Activated CD4-positive, alpha-beta T cell treated with anti-CD3 and anti-CD28 coated beads, Interleukin-2, amount 50 U/mL, for 16 hours (primary cell): ENCODE measurements at regions not wholly inside any gene's neighbourhood (a gene's known extent, or its start where the extent isn't known, plus 50 kb on each side); places are given as distances from the start of the nearest gene placed in this dataset.
"Not testable (repeated sequence)": the region's sequence is repeated elsewhere in the genome, so short reads cannot be mapped to it uniquely, and the experiment has no call there.

Experiments
- DNase-seq: peaks from one replicate; pipeline ENCODE4 v3.0.0-alpha.2; 2020

DNA sequence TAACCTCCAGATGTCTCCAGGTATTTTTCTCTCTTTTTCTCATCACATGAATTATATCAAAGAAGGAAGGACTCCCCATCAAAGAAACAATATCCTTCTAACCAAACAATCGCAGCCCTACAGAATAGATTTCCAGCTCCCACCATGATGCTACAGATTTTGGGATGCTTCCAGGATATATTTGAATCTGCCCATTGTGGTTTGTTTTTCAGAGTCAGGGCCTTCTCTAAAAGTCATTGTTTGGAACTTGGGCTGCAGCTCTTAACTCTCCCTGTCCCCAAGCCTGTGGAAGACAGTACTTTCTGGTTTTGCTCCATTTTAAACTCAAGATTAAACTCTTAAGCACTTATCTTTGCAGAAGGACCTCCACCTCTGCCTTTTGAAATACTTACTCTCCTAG lies 223.2 kb downstream of the PMAIP1 start:
- no peak for DNase-seq

GRCh38 chr18:60122339-60122738 lies 222.5 kb downstream of the PMAIP1 start:
- no peak for DNase-seq

GRCh38 chr18:60120231-60120750 lies 220.5 kb downstream of the PMAIP1 start:
- DNase-seq: no peak

GRCh38 chr18:60117321-60117720 lies 217.5 kb downstream of the PMAIP1 start:
- DNase-seq: no peak

GRCh38 chr18:60113396-60113795 lies 213.6 kb downstream of the PMAIP1 start:
- DNase-seq: no peak

DNA sequence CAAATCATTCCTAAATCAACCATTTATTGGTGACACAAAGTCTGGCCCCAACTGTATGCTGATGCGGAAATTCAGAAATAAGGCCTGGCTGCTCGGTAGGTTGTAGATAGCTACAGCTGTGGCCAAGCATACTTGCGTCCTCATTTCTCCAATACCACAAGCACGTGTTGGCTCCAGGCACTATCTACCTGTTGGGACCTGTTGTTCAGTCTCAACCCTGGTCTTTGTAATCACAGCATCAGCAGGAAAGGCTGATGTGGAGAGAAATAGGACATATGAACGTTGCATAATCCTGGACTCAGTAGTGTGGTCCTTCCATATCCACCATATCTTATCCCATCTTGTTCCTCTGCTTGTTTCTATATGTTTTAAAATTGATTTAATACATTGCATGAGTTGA lies 212.6 kb downstream of the PMAIP1 start:
- no peak for DNase-seq

GRCh38 chr18:60111525-60111924 lies 211.7 kb downstream of the PMAIP1 start:
- DNase-seq: no peak

- DNase-seq: no peak
Observed at GRCh38 chr18:60110836-60111235, 211.0 kb downstream of the PMAIP1 start.

DNA sequence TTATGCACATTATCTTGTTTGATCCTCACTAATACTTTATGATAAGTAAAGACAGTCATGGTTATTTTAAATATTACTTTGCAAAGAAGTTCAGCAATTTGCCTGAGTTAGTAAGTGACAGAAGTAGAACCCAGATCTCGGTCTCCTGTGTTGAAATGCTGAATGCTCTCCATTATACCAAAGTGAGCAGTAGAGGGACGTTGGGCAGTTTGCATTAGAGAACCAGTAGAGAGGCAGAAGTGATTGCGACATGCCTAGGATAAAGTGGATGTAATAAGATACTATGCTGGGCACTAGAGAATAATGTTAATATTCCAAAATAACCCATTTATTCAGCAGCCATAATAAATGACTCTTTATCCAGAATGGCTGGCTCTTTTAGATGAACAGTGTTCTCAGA lies 201.0 kb downstream of the PMAIP1 start:
- DNase-seq: no peak

- no peak for DNase-seq
Observed at GRCh38 chr18:60099709-60100108, 199.9 kb downstream of the PMAIP1 start.

DNA sequence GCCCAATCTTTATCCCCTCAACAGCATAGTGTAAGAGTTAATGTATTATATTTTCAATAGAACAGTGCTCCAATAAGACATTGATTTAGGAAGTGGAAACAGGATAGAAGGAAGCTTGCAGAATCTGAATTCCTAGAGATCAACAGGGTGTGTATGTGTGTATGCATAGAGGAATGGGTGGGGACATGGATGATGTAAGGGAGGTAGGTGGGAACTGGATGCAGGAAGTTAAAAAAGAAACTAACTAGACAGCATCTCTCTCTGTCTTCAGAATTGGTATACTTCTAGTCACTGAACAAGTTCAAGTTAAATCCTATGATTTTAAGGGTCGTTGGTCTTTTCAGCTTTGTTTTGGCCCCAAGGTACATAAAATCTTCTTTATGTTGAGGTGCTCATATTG lies 196.6 kb downstream of the PMAIP1 start:
- DNase-seq: no peak

GRCh38 chr18:60092073-60092472 lies 192.3 kb downstream of the PMAIP1 start:
- no peak for DNase-seq

- no peak for DNase-seq
Observed at GRCh38 chr18:60090170-60090569, 190.4 kb downstream of the PMAIP1 start.

- DNase-seq: no peak
Observed at GRCh38 chr18:60082790-60083189, 183.0 kb downstream of the PMAIP1 start.

DNA sequence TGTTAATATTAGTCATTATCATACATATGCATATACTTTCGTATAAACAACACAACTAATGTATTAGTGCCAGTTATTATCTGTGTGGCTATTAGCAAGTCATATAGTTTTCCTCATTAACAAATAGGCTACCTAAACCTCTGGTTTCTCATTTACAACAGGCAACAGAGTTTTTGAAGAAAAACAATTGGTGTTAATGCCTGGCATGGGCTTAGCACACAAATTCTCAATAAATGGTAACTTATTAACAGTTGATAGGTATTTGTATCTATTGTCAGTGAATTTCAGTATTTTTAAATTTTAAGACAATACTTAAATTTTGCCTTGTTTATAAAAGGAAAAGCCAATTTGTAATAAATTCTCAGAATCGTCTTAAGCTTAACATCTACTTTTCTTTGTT lies 182.5 kb downstream of the PMAIP1 start:
- no peak for DNase-seq

DNA sequence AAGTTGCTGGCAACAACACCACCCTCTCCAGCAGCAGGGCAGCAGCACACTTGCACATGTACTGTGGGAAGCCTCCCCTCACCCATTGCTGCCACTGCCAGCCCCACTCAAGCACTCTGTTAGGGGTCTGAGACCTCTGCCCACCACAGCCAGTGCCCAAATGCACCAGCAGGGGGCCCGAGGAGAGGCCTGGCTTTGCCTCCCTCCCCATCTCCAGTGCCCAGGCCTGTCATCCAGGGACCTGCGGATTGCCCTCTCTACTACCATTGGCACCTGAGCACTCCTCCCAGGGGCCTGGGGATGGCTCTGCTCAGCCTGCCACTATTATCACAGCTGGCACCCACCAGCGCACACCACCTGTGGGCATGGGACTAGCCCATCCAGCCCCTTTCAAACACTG lies 175.7 kb downstream of the PMAIP1 start:
- DNase-seq: no peak

DNA sequence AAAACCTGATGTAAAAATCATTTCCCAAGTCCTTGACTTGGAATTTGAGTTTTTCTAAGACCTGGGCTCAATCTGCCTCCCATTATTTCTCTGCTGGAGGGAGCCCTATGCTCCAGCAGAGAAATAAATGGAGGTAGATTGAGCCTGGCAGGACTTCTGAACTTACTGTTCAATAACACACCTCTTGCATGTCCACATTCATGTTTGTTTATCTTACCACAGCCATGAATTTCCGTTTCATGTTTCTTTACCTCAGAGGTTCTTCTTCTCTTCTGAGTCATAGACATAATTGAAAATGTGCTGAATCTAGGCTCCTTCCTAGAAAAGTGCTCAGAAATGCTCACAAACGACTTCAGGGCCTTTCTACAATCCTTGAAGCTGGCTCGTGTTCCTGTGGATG lies 170.8 kb downstream of the PMAIP1 start:
- DNase-seq: no peak

DNA sequence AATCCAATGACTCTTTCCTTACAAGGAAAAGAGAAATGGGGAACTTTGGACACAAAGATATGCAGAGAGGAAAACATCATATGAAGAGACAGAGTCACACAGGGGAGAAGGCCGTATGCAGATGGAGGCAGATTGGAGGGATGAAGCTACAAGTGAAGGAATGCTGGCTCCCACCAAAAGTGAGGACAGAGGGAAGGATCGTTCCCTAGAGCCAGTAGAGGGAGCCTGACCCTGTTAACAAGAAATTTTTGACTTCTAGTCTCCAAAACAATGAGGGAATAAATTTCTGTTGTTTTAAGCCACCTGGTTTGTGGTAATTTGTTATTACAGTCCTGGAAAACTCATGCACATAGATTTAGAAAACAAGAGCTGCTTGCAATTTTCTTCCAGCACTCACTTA lies 169.3 kb downstream of the PMAIP1 start:
- DNase-seq: no peak

DNA sequence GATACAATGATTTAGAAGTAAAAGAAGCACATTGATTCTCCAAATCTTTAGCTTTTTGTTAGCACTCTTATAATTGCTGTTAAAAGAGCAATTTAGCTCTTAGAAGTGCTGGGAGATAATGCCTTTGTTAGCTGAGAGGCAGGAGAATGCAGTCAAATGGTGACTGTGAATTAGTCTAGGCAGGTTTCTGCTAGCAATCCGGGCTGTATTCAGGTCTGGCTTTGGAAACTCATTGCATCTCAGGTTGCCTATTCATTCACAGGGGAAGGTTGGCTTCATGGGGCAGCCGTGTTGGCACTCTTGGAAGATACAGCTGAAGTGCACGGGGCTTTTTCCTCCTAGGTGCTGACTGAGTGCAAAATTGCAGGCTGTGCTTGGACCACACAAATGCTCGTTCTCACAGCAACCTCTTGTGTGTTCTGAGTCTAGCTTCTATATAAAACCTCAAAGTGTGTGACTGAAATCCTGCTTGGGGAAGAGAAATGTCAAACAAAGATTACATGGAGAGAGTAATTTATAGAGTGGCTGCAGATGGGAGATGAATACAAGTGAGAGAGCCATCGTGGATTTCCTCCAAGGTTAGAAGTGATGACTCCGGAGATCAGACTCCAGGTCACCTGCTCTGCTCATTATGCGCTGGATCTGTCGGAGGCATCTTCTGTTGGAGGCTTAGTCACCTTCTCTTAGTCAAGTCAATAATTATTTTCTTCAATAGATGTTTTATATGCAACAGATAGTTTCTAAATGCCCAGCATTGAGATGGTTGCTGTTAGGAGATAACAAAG lies 167.8 kb downstream of the PMAIP1 start:
- DNase-seq: no peak

DNA sequence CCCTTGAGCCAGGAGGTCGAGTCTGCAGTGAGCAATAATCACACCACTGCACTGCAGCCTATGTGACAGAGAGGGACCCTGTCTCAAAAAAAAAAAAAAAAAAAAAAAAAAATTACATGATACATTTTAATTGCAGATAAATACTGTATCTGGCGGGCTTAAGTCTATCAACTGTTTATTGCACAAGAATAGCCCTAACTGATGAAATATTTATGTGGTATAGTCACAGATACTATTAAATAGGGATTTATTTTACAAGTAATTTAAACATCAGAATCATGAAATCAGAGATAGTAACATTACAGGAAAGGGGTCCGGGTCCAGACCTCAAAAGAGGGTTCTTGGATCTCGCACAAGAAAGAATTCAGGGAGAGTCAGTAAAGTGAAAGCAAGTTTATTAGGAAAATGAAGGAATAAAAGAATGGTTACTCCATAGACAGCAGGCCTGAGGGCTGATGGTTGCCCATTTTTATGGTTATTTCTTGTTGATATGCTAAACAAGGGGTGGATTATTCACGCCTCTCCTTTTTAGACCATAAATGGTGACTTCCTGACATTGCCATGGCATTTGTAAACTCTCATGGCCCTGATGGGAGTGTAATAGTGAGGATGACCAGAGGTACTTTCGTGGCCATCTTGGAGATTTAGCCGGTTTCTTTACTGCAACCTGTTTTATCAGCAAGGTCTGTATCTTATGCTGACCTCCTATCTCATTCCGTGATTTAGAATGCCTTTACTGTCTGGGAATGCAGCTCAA lies 166.6 kb downstream of the PMAIP1 start:
- no peak for DNase-seq

- DNase-seq: no peak
Observed at GRCh38 chr18:60064271-60064670, 164.5 kb downstream of the PMAIP1 start.

- DNase-seq: not testable (repeated sequence)
Observed at GRCh38 chr18:60062831-60063230, 163.0 kb downstream of the PMAIP1 start.

DNA sequence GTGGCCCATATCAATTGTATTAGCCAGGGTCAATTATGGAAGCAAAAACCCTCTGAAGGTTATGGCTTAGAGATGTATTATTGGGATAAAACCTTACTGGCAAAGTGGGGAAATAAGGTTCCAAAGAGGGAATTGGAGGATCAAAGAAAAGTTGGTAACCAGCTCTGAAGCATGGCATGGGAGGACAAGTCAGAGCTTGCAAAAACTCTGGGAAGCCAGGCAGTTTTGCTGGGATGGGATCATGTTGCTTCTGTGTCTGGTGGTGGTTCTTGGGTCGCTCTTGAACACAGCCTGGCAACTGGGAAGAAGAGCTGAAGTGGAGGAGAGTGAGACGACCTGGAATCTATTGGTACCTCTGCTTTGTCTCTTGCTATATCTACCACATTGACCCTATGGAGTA lies 162.6 kb downstream of the PMAIP1 start:
- DNase-seq: no peak

DNA sequence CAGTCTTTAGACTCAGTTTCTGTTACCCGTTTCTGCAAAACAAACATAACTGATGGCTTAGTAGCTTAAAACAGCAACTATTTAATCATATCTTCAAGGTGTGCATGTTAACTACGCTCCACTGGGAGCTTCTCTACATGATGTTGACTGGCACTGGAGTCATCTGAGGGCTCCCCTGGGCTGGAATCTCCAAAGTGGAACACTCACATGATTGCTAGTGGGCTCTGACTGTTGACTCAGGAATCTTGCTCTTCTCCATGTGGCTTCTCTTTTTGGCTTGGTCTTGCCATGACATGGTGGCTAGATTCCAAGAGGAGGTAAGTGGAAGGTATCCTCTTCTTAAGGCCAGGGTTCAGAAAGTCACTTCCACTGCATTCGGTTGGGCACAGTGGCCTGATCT lies 160.8 kb downstream of the PMAIP1 start:
- DNase-seq: no peak
